Transverse colon (tissue), 4 donors: ENCODE measurements at regions not wholly inside any gene's neighbourhood (a gene's known extent, or its start where the extent isn't known, plus 50 kb on each side); places are given as distances from the start of the nearest gene placed in this dataset.
"Not testable (repeated sequence)": the region's sequence is repeated elsewhere in the genome, so short reads cannot be mapped to it uniquely, and the experiment has no call there.

Source experiments
- DNase-seq: peaks from one replicate; pipeline ENCODE4 v3.0.0-alpha.2; 2019
- H3K27ac ChIP-seq, 4 donors: fragments of 200-600 bp; sonication (generic); 2 replicates each; pipeline ENCODE4 v1.5.1; 2016 to 2018; ENCODE audit warnings: inconsistent platforms in 4 of 4
- H3K27me3 ChIP-seq: fragments of 200-600 bp; sonication (generic); 2 replicates; pipeline ENCODE4 v1.5.1; 2017; ENCODE audit warnings: inconsistent platforms
- H3K36me3 ChIP-seq, 4 donors: fragments of 200-600 bp; sonication (generic); 2 replicates each; pipeline ENCODE4 v1.5.1; 2017 to 2019; ENCODE audit warnings: inconsistent platforms in 4 of 4
- H3K4me1 ChIP-seq, 4 donors: fragments of 200-600 bp; sonication (generic); 2 replicates each; pipeline ENCODE4 v1.5.1; 2017 to 2020; ENCODE audit warnings: inconsistent platforms in 4 of 4
- H3K4me3 ChIP-seq, 4 donors: fragments of 200-600 bp; sonication (generic); 1 replicate in 1 of 4; 2 replicates in 3 of 4; pipeline versions ENCODE4 v1.5.1 to v1.6.1; 2017 to 2019; ENCODE audit warnings: inconsistent platforms in 4 of 4
- H3K9me3 ChIP-seq, 2 donors: fragments of 200-600 bp; sonication (generic); 2 replicates each; pipeline ENCODE4 v1.5.1; 2017 to 2019; ENCODE audit warnings: inconsistent platforms in 2 of 2
- CTCF ChIP-seq, 5 experiments: fragments of 200-600 bp in 3 of 5; fragments of 450-650 bp in 2 of 5; sonication (generic) in 3 of 5; IDR thresholded peaks; 1 replicate in 2 of 5; 2 replicates in 3 of 5; pipeline ENCODE4 v1.5.1; 2016 to 2017; ENCODE audit warnings: antibody characterized with exemption in 5 of 5, inconsistent platforms in 3 of 5, mild to moderate bottlenecking in 2 of 5, moderate library complexity in 1 of 5
- EP300 ChIP-seq: sonication (generic); formaldehyde crosslinking; IDR thresholded peaks from one replicate; pipeline ENCODE4 v1.6.1; 2017; ENCODE audit warnings: antibody characterized with exemption, low read depth
- POLR2A ChIP-seq: fragments of 450-650 bp; IDR thresholded peaks from one replicate; pipeline ENCODE4 v1.6.1; 2016; ENCODE audit warnings: antibody characterized with exemption, mild to moderate bottlenecking, moderate library complexity
- POLR2AphosphoS5 ChIP-seq, 3 donors: sonication (generic); formaldehyde crosslinking; IDR thresholded peaks; one replicate each; pipeline ENCODE4 v1.6.1; 2016; ENCODE audit warnings: antibody characterized with exemption in 3 of 3
- WGBS, 2 donors: methylation state at CpG; one replicate each; pipeline ENCODE4 v1.1.5; 2018; ENCODE audit warnings: low coverage in 1 of 2; 5-methylcytosine and 5-hydroxymethylcytosine counted together
- in situ Hi-C, 4 donors: fragments of 200-750 bp; cut with MboI; loops; one replicate each; pipeline versions ENCODE4 v1.15.0 to v1.15.1; 2017; ENCODE audit warnings: low sequenced_read_pairs in 3 of 4, low pct_ligation_motif_present in 1 of 4, low pct_unique_long_range_greater_than_20kb in 1 of 4
- intact Hi-C: fragments of 100-400 bp; cut with DNase I; formaldehyde crosslinking; loops from one replicate; pipeline ENCODE4 v1.15.1; 2023; ENCODE audit warnings: low total_unique reads

DNA sequence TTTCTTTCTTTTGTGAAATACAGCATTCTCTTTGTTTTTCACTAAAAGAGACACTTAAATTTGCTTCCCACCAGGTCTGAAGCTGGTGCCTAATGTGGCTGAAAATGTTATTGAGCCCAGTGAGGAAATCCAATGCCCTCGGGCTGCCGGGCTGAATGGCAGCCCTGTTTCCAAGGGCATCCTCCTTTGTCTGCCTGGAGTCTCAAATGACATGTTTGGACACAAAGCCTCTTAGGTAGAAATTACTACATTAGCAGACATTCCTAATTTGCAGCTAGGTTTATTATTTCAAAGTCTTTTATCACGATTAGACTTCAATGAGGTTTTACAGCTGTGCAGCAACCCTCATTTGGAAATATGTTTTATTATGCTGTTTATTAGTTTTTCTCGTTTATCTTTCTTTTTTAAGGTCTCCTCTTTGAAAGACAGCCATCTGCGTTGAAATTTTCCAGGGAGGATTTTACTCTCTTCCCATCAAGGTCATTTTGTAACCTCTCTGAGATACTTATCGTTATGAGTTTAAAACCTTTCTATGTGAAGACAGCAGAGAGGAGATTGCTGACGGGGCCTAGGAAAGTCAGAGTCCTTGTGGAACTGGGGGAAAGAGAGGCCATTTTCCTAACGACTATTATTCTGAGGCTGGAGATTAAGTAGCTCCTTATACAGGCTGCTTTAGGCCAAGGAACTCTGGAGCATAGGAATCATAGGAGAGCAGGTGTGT, 59.0 kb upstream of the ZNF532 start:
- Histone ChIP-seq H3K4me3 (no peak overlapping the region), H3K36me3 (no peaks in the 10 kb centered on the region), H3K4me1 (no peaks in the 10 kb centered on the region), H3K27me3 (no peaks in the 10 kb centered on the region), H3K27ac (no peak overlapping the region), H3K9me3 (no peaks in the 10 kb centered on the region)
- intact Hi-C loops, result loop anchor here (2.0 kb wide), 1 partner anchor 77 kb away; no protein-coding TSS in a partner anchor
- in situ Hi-C loops, result no loop called here
- TF ChIP-seq POLR2A (no peak), CTCF (IDR thresholded peaks at IDR 0.05) (no peak), POLR2AphosphoS5 (IDR thresholded peaks at IDR 0.05) (no peak), EP300 (no peak)
- DNase-seq, result no peak
- WGBS, 2 donors, result 65 to 78% methylated on average over 5 to 8 of the region's 8 CpGs

GRCh38 chr18:58806826-58807714, 57.6 kb upstream of the ZNF532 start:
- in situ Hi-C loops (no loop called here), intact Hi-C loops (no loop called here)
- DNase-seq, result peak; percentile 16
- Histone ChIP-seq H3K27ac (no peak overlapping the region), H3K4me3 (no peak overlapping the region), H3K36me3 (no peaks in the 10 kb centered on the region), H3K9me3 (no peaks in the 10 kb centered on the region), H3K4me1 (no peaks in the 10 kb centered on the region), H3K27me3 (no peaks in the 10 kb centered on the region)
- no peak for TF ChIP-seq POLR2A
- TF ChIP-seq CTCF (IDR thresholded peaks at IDR 0.05), result no peak
- TF ChIP-seq EP300, result no peak
- TF ChIP-seq POLR2AphosphoS5 (IDR thresholded peaks at IDR 0.05), result no peak
- 89 to 92% methylated on average over 8 to 20 of the region's 20 CpGs for WGBS, 2 donors

DNA sequence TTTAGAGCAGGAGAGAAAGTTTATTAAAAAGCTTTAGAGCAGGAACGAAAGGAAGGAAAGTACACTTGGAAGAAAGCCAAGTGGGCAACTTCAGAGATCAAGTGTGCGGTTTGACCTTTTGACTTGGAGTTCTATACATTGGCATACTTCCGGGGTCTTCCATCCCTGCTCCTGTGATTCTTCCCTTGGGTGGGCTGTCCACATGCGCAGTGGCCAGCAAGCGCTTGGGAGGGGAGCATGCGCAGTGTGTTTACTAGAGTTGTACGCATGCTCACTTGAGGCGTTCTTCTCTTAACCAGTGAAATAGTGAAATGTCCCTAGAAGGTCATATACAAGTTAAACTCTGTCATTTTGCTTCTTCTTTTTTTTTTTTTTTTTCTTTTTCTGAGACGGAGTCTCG, 56.9 kb upstream of the ZNF532 start:
- Histone ChIP-seq H3K27ac (no peak overlapping the region), H3K9me3 (no peaks in the 10 kb centered on the region), H3K4me3 (no peak overlapping the region), H3K36me3 (no peaks in the 10 kb centered on the region), H3K4me1 (no peaks in the 10 kb centered on the region), H3K27me3 (no peaks in the 10 kb centered on the region)
- WGBS, 2 donors, result 90 to 98% methylated on average over 7 to 10 of the region's 10 CpGs
- TF ChIP-seq POLR2A (no peak), EP300 (no peak), POLR2AphosphoS5 (IDR thresholded peaks at IDR 0.05) (no peak), CTCF (IDR thresholded peaks at IDR 0.05) (no peak)
- no peak for DNase-seq
- in situ Hi-C loops (no loop called here), intact Hi-C loops (no loop called here)

- Histone ChIP-seq H3K4me1 (peaks cover 0 to 3% (median 0%) of the 10 kb centered on the region in 4 donors), H3K27ac (no peak overlapping the region), H3K27me3 (no peaks in the 10 kb centered on the region), H3K9me3 (no peaks in the 10 kb centered on the region), H3K4me3 (no peak overlapping the region), H3K36me3 (no peaks in the 10 kb centered on the region)
- in situ Hi-C loops, result no loop called here
- intact Hi-C loops, result no loop called here
- DNase-seq, result no peak
- 98% methylated on average over 10 of the region's 10 CpGs; no CpG with 5 or more reads in 1 of the 2 donors for WGBS, 2 donors
- TF ChIP-seq EP300 (no peak), POLR2AphosphoS5 (IDR thresholded peaks at IDR 0.05) (no peak), CTCF (IDR thresholded peaks at IDR 0.05) (no peak), POLR2A (no peak)
Measured at GRCh38 chr18:58808349-58808748, 56.3 kb upstream of the ZNF532 start.

DNA sequence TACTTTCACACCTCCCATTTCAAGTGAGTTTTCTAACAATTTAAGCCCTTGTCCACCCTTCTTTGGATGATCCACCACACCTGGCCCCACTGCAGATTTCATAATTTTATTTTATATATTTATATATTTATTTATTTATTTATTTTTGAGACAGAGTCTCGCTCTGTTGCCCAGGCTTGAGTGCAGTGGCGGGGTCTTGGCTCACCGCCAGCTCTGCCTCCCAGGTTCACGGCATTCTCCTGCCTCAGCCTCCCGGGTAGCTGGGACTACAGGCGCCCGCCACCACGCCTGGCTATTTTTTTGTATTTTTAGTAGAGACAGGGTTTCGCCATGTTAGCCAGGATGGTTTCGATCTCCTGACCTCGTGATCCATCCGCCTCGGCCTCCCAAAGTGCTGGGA, 52.8 kb upstream of the ZNF532 start:
- H3K27me3 ChIP-seq, H3K4me3 ChIP-seq, H3K36me3 ChIP-seq, DNase-seq, H3K27ac ChIP-seq, H3K4me1 ChIP-seq, intact Hi-C loops, H3K9me3 ChIP-seq, in situ Hi-C loops: not testable (repeated sequence)
- 91 to 92% methylated on average over 13 of the region's 13 CpGs for WGBS, 2 donors
